A549 (cell line): ENCODE measurements at regions not wholly inside any gene's neighbourhood (a gene's known extent, or its start where the extent isn't known, plus 50 kb on each side); places are given as distances from the start of the nearest gene placed in this dataset.

ENCODE experiments used
- ATAC-seq, 2 experiments: fragments of 200-7000 bp in 1 of 2; fragments of >200 bp in 1 of 2; cut with Nextera tagmentation in 1 of 2; cut with Tn5 transposase in 1 of 2; 3 replicates each; pipeline versions ENCODE4 v1.8.0 to v1.9.1; 2018 to 2020; ENCODE audit warnings: mild to moderate bottlenecking in 1 of 2, moderate library complexity in 1 of 2
- CTCF ChIA-PET: fragments of 300-600 bp; sonication (Branson Sonifier 250); formaldehyde crosslinking; extraction: SDS; loops from one replicate; lab custom pipeline; 2021; ENCODE audit warnings: antibody characterized with exemption, inconsistent platforms; lab: Yijun Ruan, JAX
- POLR2A ChIA-PET: fragments of 350-600 bp; formaldehyde crosslinking; extraction: SDS; loops from one replicate; lab custom pipeline; 2021; ENCODE audit warnings: antibody characterized with exemption, inconsistent platforms; lab: Yijun Ruan, JAX
- DNase-seq, 2 experiments: peaks; one replicate each; pipeline versions ENCODE4 v3.0.0 to v3.0.0-alpha.2; 2011 to 2016; ENCODE audit warnings: low read depth in 1 of 2, low spot score in 1 of 2
- FAIRE-seq: peaks from 2 replicates; lab custom pipeline; 2011; peaks lifted over from hg19 to GRCh38; lab: Jason Lieb, UNC
- H3K27ac ChIP-seq, 2 experiments: fragments of >200 bp; sonication (Bioruptor Twin); formaldehyde crosslinking; 3 replicates each; pipeline ENCODE4 v1.5.1; 2016 to 2017
- H3K4me1 ChIP-seq: fragments of >200 bp; sonication (Bioruptor Twin); formaldehyde crosslinking; 3 replicates; pipeline ENCODE4 v1.6.1; 2016
- H3K4me2 ChIP-seq: fragments of >200 bp; sonication (Bioruptor Twin); formaldehyde crosslinking; 3 replicates; pipeline ENCODE4 v1.6.1; 2016
- H3K4me3 ChIP-seq: fragments of >200 bp; sonication (Bioruptor Twin); formaldehyde crosslinking; 3 replicates; pipeline ENCODE4 v1.5.1; 2016
- H3K9me3 ChIP-seq: fragments of >200 bp; sonication (Bioruptor Twin); formaldehyde crosslinking; 3 replicates; pipeline ENCODE4 v1.6.1; 2016
- EHF ChIP-seq: fragments of 250-450 bp; sonication (Bioruptor Pico); IDR thresholded peaks from 2 replicates; pipeline ENCODE4 v1.5.0; 2020; ENCODE audit warnings: mild to moderate bottlenecking
- EP300 ChIP-seq, 2 experiments: fragments of >200 bp; sonication (Bioruptor Twin); formaldehyde crosslinking; IDR thresholded peaks; 2 replicates in 1 of 2; 3 replicates in 1 of 2; pipeline ENCODE4 v1.6.1; 2016 to 2017
- ESRRA ChIP-seq: fragments of 150-350 bp; IDR thresholded peaks from 2 replicates; pipeline ENCODE4 v1.6.1; 2014; ENCODE audit warnings: mild to moderate bottlenecking, low read length, borderline replicate concordance
- FOSB ChIP-seq: fragments of 250-450 bp; sonication (Bioruptor Pico); IDR thresholded peaks from 2 replicates; pipeline ENCODE4 v1.5.0; 2020; ENCODE audit warnings: mild to moderate bottlenecking, moderate library complexity
- HDAC2 ChIP-seq: fragments of 200-600 bp; sonication (generic); IDR thresholded peaks from 2 replicates; pipeline ENCODE4 v1.6.1; 2016
- HEYL ChIP-seq: fragments of 250-450 bp; sonication (Bioruptor Pico); IDR thresholded peaks from 2 replicates; pipeline ENCODE4 v1.8.0; 2021; ENCODE audit warnings: mild to moderate bottlenecking, moderate library complexity
- HOXA7 ChIP-seq: fragments of 250-450 bp; sonication (Bioruptor Pico); IDR thresholded peaks from 2 replicates; pipeline ENCODE4 v1.5.0; 2020; ENCODE audit warnings: mild to moderate bottlenecking, moderate library complexity
- HOXB5 ChIP-seq: fragments of 250-450 bp; sonication (Bioruptor Pico); IDR thresholded peaks from 2 replicates; pipeline ENCODE4 v1.5.0; 2020; ENCODE audit warnings: mild to moderate bottlenecking, moderate library complexity
- KDM5A ChIP-seq: fragments of 200-600 bp; sonication (generic); IDR thresholded peaks from 2 replicates; pipeline ENCODE4 v1.6.1; 2016; ENCODE audit warnings: antibody characterized with exemption, mild to moderate bottlenecking
- MAFK ChIP-seq: fragments of 450-650 bp; IDR thresholded peaks from 2 replicates; pipeline ENCODE4 v1.6.1; 2014; ENCODE audit not compliant: partially characterized antibody
- NFE2L2 ChIP-seq: fragments of 150-350 bp; conservative IDR thresholded peaks from 2 replicates; pipeline ENCODE4 v1.6.1; 2014; ENCODE audit warnings: low read length
- RARB ChIP-seq: fragments of 250-450 bp; sonication (Bioruptor Pico); IDR thresholded peaks from 2 replicates; pipeline ENCODE4 v1.8.0; 2021; ENCODE audit warnings: mild to moderate bottlenecking, moderate library complexity
- SMC3 ChIP-seq: fragments of >200 bp; sonication (Bioruptor Twin); formaldehyde crosslinking; IDR thresholded peaks from 3 replicates; pipeline ENCODE4 v1.6.1; 2018; ENCODE audit warnings: inconsistent platforms
- TFCP2L1 ChIP-seq: fragments of 250-450 bp; sonication (Bioruptor Pico); IDR thresholded peaks from 2 replicates; pipeline ENCODE4 v1.5.0; 2021; ENCODE audit warnings: mild to moderate bottlenecking
- ZC3H11A ChIP-seq: fragments of 450-650 bp; IDR thresholded peaks from 2 replicates; pipeline ENCODE4 v1.6.1; 2014; ENCODE audit warnings: antibody characterized with exemption, mild to moderate bottlenecking
- ZFP36 ChIP-seq: fragments of 450-650 bp; IDR thresholded peaks from 2 replicates; pipeline ENCODE4 v1.6.1; 2014; ENCODE audit warnings: borderline replicate concordance; ENCODE audit not compliant: partially characterized antibody
- ZNF302 ChIP-seq: fragments of 250-450 bp; sonication (Bioruptor Pico); IDR thresholded peaks from 2 replicates; pipeline ENCODE4 v1.9.0; 2021; ENCODE audit warnings: inconsistent platforms, mild to moderate bottlenecking, moderate library complexity
- WGBS: methylation state at CpG from one replicate; pipeline ENCODE4 v1.1.6; 2017; ENCODE audit errors: missing lambda C conversion rate; 5-methylcytosine and 5-hydroxymethylcytosine counted together
- TF ChIP-seq, protein P1 (sequence below): fragments of 250-450 bp; sonication (Bioruptor Pico); IDR thresholded peaks from 2 replicates; pipeline ENCODE4 v1.5.0; 2021; ENCODE audit warnings: mild to moderate bottlenecking, moderate library complexity, borderline replicate concordance
- TF ChIP-seq, protein P2 (sequence below): IDR thresholded peaks from 2 replicates; pipeline ENCODE4 v1.6.1; 2012; ENCODE audit warnings: low read depth, borderline replicate concordance
- TF ChIP-seq, protein P3 (sequence below): fragments of 250-450 bp; sonication (Bioruptor Pico); IDR thresholded peaks from 2 replicates; pipeline ENCODE4 v1.5.0; 2020; ENCODE audit warnings: low read depth, mild to moderate bottlenecking, moderate library complexity
- TF ChIP-seq, protein P4 (sequence below): IDR thresholded peaks from 2 replicates; pipeline ENCODE4 v1.6.1; 2012

DNA sequence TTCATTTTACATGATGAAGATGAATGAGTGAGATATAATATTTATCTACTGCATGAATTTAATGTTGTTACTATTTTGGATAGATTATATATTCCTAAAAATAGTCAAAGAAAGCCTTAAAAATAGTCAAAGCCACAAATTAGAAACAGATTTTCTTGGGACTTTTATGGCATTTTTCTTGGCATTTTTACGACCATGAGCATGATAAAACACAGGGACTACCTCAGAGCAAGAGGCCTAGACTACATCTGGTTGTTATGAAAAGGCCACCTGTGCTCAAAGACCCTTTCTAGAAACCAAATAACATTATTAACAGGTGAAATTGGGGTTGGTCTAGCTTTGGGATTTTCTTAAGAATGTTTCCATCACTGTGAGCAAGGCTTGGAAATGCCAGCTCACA lies 281.0 kb downstream of the OXSM start:
- TF ChIP-seq HOXB5 (CRISPR knock-in tag) (no peak), ZFP36 (no peak)
- TF ChIP-seq, protein P1, sequence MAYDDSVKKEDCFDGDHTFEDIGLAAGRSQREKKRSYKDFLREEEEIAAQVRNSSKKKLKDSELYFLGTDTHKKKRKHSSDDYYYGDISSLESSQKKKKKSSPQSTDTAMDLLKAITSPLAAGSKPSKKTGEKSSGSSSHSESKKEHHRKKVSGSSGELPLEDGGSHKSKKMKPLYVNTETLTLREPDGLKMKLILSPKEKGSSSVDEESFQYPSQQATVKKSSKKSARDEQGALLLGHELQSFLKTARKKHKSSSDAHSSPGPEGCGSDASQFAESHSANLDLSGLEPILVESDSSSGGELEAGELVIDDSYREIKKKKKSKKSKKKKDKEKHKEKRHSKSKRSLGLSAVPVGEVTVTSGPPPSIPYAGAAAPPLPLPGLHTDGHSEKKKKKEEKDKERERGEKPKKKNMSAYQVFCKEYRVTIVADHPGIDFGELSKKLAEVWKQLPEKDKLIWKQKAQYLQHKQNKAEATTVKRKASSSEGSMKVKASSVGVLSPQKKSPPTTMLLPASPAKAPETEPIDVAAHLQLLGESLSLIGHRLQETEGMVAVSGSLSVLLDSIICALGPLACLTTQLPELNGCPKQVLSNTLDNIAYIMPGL (CRISPR knock-in tag), result no peak
- TF ChIP-seq, all 56 proteins: peak for 0
- FAIRE-seq (no peak), ATAC-seq (no peak), DNase-seq (no peak)
- POLR2A ChIA-PET, result no interaction called here
- Histone ChIP-seq H3K9me3 (no peaks in the 10 kb centered on the region), H3K4me1 (no peaks in the 10 kb centered on the region), H3K4me2 (no peak overlapping the region), H3K27ac (no peak overlapping the region), H3K4me3 (no peak overlapping the region)
- CTCF ChIA-PET, result interaction anchor here (1.4 kb wide), 1 partner anchor 16 kb away, joined by 3 read pairs; no protein-coding TSS in a partner anchor
- WGBS, result 4% methylated on average over 1 of the region's 1 CpG

DNA sequence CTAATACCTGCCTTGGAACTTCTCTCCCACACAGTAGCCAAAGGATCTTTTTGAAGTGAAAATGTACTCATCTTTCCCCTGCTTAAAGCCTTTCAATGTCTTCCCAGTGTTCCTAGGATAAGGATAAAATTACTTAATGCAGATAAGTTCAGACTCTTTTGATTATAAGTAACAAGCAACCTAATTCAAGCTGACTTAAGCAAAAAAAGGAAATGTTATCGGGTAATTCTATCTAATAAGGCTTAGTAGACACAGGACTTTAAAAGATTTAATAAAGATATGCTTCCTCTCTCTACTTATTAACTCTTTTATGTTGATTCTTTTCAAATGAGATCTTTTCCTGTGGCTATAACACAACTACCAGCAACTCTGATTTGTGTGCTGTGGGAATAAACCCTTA lies 284.2 kb downstream of the OXSM start:
- H3K4me1 ChIP-seq, result no peaks in the 10 kb centered on the region
- H3K27ac ChIP-seq, result no peak overlapping the region
- no peak overlapping the region for H3K4me2 ChIP-seq
- ATAC-seq (no peak), FAIRE-seq (no peak), DNase-seq (no peak)
- POLR2A ChIA-PET, result no interaction called here
- peak; percentile 52 for TF ChIP-seq MAFK
- TF ChIP-seq TFCP2L1 (CRISPR knock-in tag), result no peak
- 2% methylated on average over 1 of the region's 1 CpG for WGBS
- CTCF ChIA-PET, result no interaction called here
- no peak overlapping the region for H3K4me3 ChIP-seq
- H3K9me3 ChIP-seq, result no peaks in the 10 kb centered on the region

DNA sequence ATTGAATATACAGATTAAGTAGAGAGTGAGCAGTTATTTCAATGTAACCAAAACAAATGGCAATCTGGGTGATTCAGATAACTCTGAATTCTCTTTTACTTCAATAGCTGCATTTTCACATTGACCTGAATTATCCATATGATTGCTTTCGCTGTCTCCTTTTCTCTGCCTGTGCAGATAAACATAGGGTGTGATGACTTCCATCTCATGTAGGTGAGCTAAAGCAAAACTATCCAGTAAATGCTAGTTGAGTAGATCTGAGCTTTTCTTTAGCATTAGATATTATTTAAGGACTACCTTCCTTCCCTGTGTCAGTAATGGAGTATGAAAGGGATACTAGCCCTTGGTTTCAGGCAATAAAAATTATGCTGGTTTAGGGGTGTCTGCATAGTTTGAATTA lies 288.6 kb downstream of the OXSM start:
- no peaks in the 10 kb centered on the region for H3K9me3 ChIP-seq
- no peak overlapping the region for H3K27ac ChIP-seq
- POLR2A ChIA-PET, result no interaction called here
- ATAC-seq (no peak), DNase-seq (no peak)
- no peaks in the 10 kb centered on the region for H3K4me1 ChIP-seq
- no peak overlapping the region for H3K4me3 ChIP-seq
- CTCF ChIA-PET, result no interaction called here
- TF ChIP-seq ZNF302 (CRISPR knock-in tag) (no peak), SMC3 (no peak), HEYL (no peak), ZFP36 (no peak), ZC3H11A (no peak), HOXA7 (CRISPR knock-in tag) (no peak), HDAC2 (no peak), NFE2L2 (no peak), EHF (CRISPR knock-in tag) (no peak), EP300 (IDR thresholded peaks at IDR 0.05) (no peak), MAFK (no peak), ESRRA (no peak), FOSB (CRISPR knock-in tag) (no peak)
- TF ChIP-seq, protein P2, sequence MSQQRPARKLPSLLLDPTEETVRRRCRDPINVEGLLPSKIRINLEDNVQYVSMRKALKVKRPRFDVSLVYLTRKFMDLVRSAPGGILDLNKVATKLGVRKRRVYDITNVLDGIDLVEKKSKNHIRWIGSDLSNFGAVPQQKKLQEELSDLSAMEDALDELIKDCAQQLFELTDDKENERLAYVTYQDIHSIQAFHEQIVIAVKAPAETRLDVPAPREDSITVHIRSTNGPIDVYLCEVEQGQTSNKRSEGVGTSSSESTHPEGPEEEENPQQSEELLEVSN, result no peak
- TF ChIP-seq, protein P3, sequence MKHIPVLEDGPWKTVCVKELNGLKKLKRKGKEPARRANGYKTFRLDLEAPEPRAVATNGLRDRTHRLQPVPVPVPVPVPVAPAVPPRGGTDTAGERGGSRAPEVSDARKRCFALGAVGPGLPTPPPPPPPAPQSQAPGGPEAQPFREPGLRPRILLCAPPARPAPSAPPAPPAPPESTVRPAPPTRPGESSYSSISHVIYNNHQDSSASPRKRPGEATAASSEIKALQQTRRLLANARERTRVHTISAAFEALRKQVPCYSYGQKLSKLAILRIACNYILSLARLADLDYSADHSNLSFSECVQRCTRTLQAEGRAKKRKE (CRISPR knock-in tag), result no peak
- TF ChIP-seq, protein P4, sequence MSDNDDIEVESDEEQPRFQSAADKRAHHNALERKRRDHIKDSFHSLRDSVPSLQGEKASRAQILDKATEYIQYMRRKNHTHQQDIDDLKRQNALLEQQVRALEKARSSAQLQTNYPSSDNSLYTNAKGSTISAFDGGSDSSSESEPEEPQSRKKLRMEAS, result no peak
- TF ChIP-seq, all 56 proteins: peak for 0
- no peak overlapping the region for H3K4me2 ChIP-seq
- FAIRE-seq, result no peak
- 0% methylated on average over 1 of the region's 1 CpG for WGBS

DNA sequence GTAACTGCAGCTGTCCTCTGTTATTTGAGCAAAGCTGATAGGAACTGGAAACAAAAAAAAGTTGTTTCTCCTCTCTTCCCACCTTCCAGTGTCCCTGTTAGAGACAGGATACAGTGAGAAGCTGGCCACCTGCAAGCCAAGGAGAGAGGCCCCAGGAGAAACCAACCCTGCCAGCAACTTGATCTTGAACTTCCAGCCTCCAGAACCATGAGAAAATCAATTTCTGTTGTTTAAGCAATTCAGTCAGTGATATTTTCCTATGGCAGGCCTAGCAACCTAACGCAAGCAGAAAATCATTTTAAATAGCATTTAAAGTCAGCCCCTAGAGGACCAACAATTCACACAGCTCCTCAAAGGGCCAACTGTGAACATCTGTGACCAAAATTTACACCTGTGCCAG lies 291.3 kb downstream of the OXSM start:
- H3K27ac ChIP-seq, result no peak overlapping the region
- TF ChIP-seq RARB (CRISPR knock-in tag) (no peak), KDM5A (no peak)
- TF ChIP-seq, all 56 proteins: peak for 0
- Histone ChIP-seq H3K4me2 (no peak overlapping the region), H3K4me1 (no peaks in the 10 kb centered on the region), H3K9me3 (no peaks in the 10 kb centered on the region), H3K4me3 (no peak overlapping the region)
- no peak for DNase-seq
- ATAC-seq, result no peak
- ChIA-PET POLR2A (no interaction called here), CTCF (no interaction called here)
- WGBS, result 22% methylated on average over 1 of the region's 1 CpG
- FAIRE-seq, result no peak
